ENCODE measurements at regions not wholly inside any gene's neighbourhood (a gene's known extent, or its start where the extent isn't known, plus 50 kb on each side); places are given as distances from the start of the nearest gene placed in this dataset.

- Histone ChIP-seq H3K36me3 (no peaks in the 10 kb centered on the region), H3K27me3 (replicated peaks; ENCODE audit: insufficient read depth) (no peaks in the 10 kb centered on the region), H3K4me1 (replicated peaks) (no peaks in the 10 kb centered on the region), H3K27ac (no peak overlapping the region), H3K4me3 (no peak overlapping the region), H3K9me3 (no peaks in the 10 kb centered on the region)
- DNase-seq (ENCODE audit: low spot score): no peak
- intact Hi-C loops (cut with DNase I): no loop called here
- no peak for TF ChIP-seq POLR2A (IDR thresholded peaks at IDR 0.05)
- no peak for TF ChIP-seq POLR2AphosphoS5 (IDR thresholded peaks at IDR 0.05)
- TF ChIP-seq CTCF (IDR thresholded peaks at IDR 0.05): no peak
These were observed 2832.9 kb upstream of the PCDH20 start for GRCh38 chr13:64248371-64249065.

- no peak for DNase-seq (ENCODE audit: low spot score)
- no peaks in the 10 kb centered on the region for H3K4me1 ChIP-seq (replicated peaks)
- H3K27ac ChIP-seq: no peak overlapping the region
- H3K36me3 ChIP-seq: no peaks in the 10 kb centered on the region
- intact Hi-C loops (cut with DNase I): no loop called here
- 63% methylated on average over 2 of the region's 2 CpGs for WGBS
- H3K9me3 ChIP-seq: no peaks in the 10 kb centered on the region
- TF ChIP-seq POLR2AphosphoS5 (IDR thresholded peaks at IDR 0.05) (no peak), POLR2A (IDR thresholded peaks at IDR 0.05) (no peak), CTCF (IDR thresholded peaks at IDR 0.05) (no peak)
- H3K4me3 ChIP-seq: no peak overlapping the region
- H3K27me3 ChIP-seq (replicated peaks; ENCODE audit: insufficient read depth): no peaks in the 10 kb centered on the region
These were observed 2823.7 kb upstream of the PCDH20 start for GRCh38 chr13:64239372-64239771.

- Histone ChIP-seq H3K4me1 (replicated peaks) (no peaks in the 10 kb centered on the region), H3K27me3 (replicated peaks; ENCODE audit: insufficient read depth) (no peaks in the 10 kb centered on the region), H3K27ac (no peak overlapping the region), H3K9me3 (no peaks in the 10 kb centered on the region), H3K36me3 (no peaks in the 10 kb centered on the region), H3K4me3 (no peak overlapping the region)
- intact Hi-C loops (cut with DNase I): no loop called here
- TF ChIP-seq CTCF (IDR thresholded peaks at IDR 0.05) (no peak), POLR2AphosphoS5 (IDR thresholded peaks at IDR 0.05) (no peak), POLR2A (IDR thresholded peaks at IDR 0.05) (no peak)
- DNase-seq (ENCODE audit: low spot score): no peak
- 95% methylated on average over 4 of the region's 4 CpGs for WGBS
These were observed 2818.6 kb upstream of the PCDH20 start for GRCh38 chr13:64234255-64234654.

- Histone ChIP-seq H3K9me3 (no peaks in the 10 kb centered on the region), H3K27ac (no peak overlapping the region), H3K4me3 (no peak overlapping the region), H3K4me1 (replicated peaks) (no peaks in the 10 kb centered on the region), H3K27me3 (replicated peaks; ENCODE audit: insufficient read depth) (no peaks in the 10 kb centered on the region), H3K36me3 (no peaks in the 10 kb centered on the region)
- TF ChIP-seq CTCF (IDR thresholded peaks at IDR 0.05) (no peak), POLR2A (IDR thresholded peaks at IDR 0.05) (no peak), POLR2AphosphoS5 (IDR thresholded peaks at IDR 0.05) (no peak)
- 84% methylated on average over 3 of the region's 3 CpGs for WGBS
- intact Hi-C loops (cut with DNase I): no loop called here
- DNase-seq (ENCODE audit: low spot score): no peak
These were observed 2807.4 kb upstream of the PCDH20 start for GRCh38 chr13:64223016-64223415.

GRCh38 chr13:64206430-64207225 lies 2791.0 kb upstream of the PCDH20 start:
- intact Hi-C loops (cut with DNase I): no loop called here
- 75% methylated on average over 9 of the region's 9 CpGs for WGBS
- no peak for TF ChIP-seq POLR2AphosphoS5 (IDR thresholded peaks at IDR 0.05)
- TF ChIP-seq CTCF (IDR thresholded peaks at IDR 0.05): no peak
- no peak for TF ChIP-seq POLR2A (IDR thresholded peaks at IDR 0.05)
- Histone ChIP-seq H3K4me1 (replicated peaks) (no peaks in the 10 kb centered on the region), H3K27ac (no peak overlapping the region), H3K9me3 (no peaks in the 10 kb centered on the region), H3K4me3 (no peak overlapping the region), H3K27me3 (replicated peaks; ENCODE audit: insufficient read depth) (no peaks in the 10 kb centered on the region), H3K36me3 (no peaks in the 10 kb centered on the region)
- DNase-seq (ENCODE audit: low spot score): no peak

Data from prostate gland (tissue), 2 donors.